ENCODE measurements at regions not wholly inside any gene's neighbourhood (a gene's known extent, or its start where the extent isn't known, plus 50 kb on each side); places are given as distances from the start of the nearest gene placed in this dataset.
"Not testable (repeated sequence)": the region's sequence is repeated elsewhere in the genome, so short reads cannot be mapped to it uniquely, and the experiment has no call there.

DNA sequence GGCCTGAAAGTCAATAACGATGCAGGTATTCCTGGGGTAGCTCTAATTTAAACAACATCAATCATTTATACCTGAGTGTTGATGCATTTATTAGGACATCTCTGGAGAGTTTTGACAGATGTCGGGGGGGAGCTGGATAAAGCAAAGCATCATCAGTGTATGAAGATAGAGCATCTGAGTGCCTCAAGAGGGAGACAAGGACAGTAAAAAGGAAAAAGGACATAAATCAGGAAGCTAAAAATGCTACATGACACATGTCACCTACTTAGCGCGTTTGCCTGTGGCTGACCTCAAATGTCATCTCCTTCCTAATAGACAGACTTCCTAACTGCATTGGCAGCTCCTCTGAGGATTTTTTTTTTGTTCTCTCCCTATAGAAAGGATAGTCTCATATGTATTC, 259.5 kb upstream of the PKP2 start:
- H3K27ac ChIP-seq, result no peak overlapping the region
- TF ChIP-seq CTCF (IDR thresholded peaks at IDR 0.05), result no peak
- no peak for TF ChIP-seq ZFX (IDR thresholded peaks at IDR 0.05; ENCODE audit: borderline replicate concordance)

- H3K27ac ChIP-seq, result not testable (repeated sequence)
Observed at GRCh38 chr12:33147292-33147691, 250.7 kb upstream of the PKP2 start.

DNA sequence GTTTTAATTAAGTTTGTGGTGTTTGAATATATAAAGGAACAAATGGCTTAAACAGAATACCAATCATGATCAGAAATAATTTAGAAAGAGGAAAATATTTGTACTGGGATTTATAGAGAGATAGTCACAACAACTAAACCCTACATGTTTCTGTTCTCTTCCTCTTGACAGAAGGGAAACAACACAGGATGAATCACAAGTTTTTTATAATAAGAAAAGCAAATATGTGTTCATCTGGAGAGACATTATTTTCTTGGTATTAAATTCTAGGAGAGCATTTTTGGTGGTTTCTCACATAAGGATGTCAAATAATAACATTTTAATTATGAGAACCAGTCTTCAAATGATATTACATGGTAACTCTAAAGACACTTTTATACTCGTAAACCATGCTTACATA, 232.9 kb upstream of the PKP2 start:
- H3K27ac ChIP-seq, result no peak overlapping the region
- TF ChIP-seq ZFX (IDR thresholded peaks at IDR 0.05; ENCODE audit: borderline replicate concordance), result no peak
- TF ChIP-seq CTCF (IDR thresholded peaks at IDR 0.05), result no peak

DNA sequence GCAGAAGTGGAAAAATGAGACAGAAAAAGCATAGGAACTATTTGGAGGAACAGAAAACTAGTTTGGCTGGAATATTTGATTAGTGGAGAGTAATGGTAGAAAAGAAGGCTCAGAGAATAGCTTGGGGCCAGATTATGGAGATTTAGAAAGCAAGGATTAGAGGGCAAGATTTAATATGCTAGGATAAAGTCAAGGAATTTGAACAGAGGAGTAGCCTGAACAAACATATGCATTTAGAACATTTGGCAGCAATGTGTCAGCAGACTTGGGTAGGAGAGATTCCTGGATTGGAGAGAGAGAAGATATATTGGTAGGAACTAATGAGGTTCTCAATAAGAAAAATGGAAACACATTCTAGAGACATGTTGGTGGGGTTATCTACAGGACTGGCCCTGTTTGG, 229.2 kb upstream of the PKP2 start:
- H3K27ac ChIP-seq, result no peak overlapping the region
- TF ChIP-seq CTCF (IDR thresholded peaks at IDR 0.05) (no peak), ZFX (IDR thresholded peaks at IDR 0.05; ENCODE audit: borderline replicate concordance) (no peak)

DNA sequence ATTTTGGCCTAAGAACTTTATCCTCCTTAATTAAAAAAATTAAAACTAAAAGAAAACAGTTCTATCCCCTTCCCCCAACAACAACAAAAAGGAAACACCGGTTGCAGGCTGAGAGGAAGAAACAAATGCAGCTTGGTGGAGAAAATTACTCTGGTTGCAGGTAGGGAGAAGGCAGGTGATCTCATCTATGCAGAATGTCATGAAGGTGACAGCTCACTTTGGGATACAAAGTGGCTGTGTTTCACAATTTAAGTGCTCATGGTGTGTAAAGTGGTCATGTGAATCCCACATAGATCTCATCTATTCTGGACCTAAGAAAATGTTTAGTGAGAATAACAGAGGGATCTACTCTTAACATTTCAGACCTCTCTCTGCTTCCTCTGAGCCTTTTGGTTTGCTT, 219.7 kb upstream of the PKP2 start:
- H3K27ac ChIP-seq, result no peak overlapping the region
- no peak for TF ChIP-seq CTCF (IDR thresholded peaks at IDR 0.05)
- TF ChIP-seq ZFX (IDR thresholded peaks at IDR 0.05; ENCODE audit: borderline replicate concordance), result no peak

DNA sequence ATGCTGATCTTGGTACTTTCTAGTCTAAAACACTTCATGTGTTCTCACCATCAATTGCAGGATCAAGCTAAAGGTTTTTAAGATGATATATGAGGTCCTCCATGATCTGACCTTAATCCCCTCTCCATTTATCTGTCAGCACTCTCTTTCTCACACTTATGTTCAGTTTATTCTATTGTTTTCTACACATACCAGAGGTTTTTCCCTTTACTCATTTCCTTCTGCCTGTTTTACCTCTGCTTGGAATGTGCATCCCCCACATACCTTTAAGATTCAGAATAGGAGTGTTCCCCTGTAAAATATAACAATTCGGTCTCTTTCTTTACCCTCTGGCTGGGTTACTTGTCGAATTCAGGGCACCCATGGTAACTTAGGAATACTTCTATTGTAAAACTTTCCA, 219.1 kb upstream of the PKP2 start:
- TF ChIP-seq ZFX (IDR thresholded peaks at IDR 0.05; ENCODE audit: borderline replicate concordance) (no peak), CTCF (IDR thresholded peaks at IDR 0.05) (no peak)
- no peak overlapping the region for H3K27ac ChIP-seq

DNA sequence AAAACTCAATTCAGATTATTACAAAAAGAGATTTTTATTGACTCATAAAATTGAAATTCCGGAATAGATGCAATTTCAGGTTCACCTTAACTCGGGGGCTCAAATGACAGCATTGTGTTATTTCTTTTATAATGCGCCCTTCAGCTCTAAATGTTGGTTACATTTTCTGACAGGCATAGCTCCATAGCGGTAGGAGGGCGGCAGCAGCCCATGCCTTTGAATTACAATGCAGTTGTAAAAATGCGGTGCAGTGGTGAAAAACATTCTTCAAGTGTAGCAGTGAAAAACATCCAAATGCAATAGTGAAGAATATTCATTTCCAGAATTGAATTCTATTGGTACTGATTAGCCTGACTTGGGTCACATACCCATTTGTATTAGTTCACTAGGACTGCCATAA, 215.3 kb upstream of the PKP2 start:
- TF ChIP-seq ZFX (IDR thresholded peaks at IDR 0.05; ENCODE audit: borderline replicate concordance) (no peak), CTCF (IDR thresholded peaks at IDR 0.05) (no peak)
- no peak overlapping the region for H3K27ac ChIP-seq

DNA sequence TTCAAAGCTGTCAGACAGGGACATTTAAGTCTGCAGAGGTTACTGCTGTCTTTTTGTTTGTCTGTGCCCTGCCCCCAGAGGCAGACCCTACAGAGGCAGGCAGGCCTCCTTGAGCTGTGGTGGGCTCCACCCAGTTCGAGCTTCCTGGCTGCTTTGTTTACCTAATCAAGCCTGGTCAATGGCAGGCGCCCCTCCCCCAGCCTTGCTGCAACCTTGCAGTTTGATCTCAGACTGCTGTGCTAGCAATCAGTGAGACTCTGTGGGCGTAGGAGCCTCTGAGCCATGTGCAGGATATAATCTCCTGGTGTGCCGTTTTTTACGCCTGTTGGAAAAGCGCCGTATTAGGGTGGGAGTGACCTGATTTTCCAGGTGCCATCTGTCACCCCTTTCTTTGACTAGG, 211.2 kb upstream of the PKP2 start:
- H3K27ac ChIP-seq, result not testable (repeated sequence)

- no peak for TF ChIP-seq ZFX (IDR thresholded peaks at IDR 0.05; ENCODE audit: borderline replicate concordance)
- no peak for TF ChIP-seq CTCF (IDR thresholded peaks at IDR 0.05)
- H3K27ac ChIP-seq, result no peak overlapping the region
Observed at GRCh38 chr12:33093534-33093933, 197.0 kb upstream of the PKP2 start.

DNA sequence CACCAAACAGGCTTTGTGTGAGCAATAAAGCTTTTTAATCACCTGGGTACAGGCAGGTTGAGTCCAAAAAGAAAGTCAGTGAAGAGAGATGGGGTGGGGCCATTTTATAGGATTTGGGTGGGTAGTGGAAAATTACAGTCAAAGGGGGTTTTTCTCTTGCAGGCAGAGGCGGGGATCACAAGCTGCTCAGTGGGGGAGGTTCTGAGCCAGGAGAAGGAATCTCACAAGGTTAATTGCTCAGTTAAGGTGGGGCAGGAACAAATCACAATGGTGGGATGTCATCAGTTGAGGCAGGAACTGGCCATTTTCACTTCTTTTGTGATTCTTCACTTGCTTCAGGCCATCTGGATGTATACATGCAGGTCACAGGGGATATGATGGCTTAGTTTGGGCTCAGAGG, 191.3 kb upstream of the PKP2 start:
- not testable (repeated sequence) for H3K27ac ChIP-seq

DNA sequence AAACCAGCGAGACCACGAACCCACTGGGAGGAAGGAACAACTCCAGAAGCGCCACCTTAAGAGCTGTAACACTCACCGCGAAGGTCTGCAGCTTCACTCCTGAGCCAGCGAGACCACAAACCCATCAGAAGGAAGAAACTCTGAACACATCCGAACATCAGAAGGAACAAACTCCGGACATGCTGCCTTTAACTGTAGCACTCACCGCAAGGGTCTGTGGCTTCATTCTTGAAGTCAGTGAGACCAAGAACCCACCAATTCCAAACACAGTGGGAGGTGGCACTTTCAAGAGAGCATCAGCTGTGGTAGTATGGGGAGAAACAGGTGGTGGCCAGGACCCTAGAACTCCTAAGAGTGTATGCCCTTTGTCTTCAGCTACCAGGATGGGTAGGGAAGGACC, 179.8 kb upstream of the PKP2 start:
- not testable (repeated sequence) for H3K27ac ChIP-seq

GRCh38 chr12:33075130-33075766, 178.7 kb upstream of the PKP2 start:
- not testable (repeated sequence) for H3K27ac ChIP-seq

Measured in 22Rv1 (cell line).